Islet of Langerhans (tissue), 1 donor: ENCODE measurements at regions not wholly inside any gene's neighbourhood (a gene's known extent, or its start where the extent isn't known, plus 50 kb on each side); places are given as distances from the start of the nearest gene placed in this dataset.

ENCODE experiments used
- FAIRE-seq: peaks from one replicate; lab custom pipeline; 2011; peaks lifted over from hg19 to GRCh38; lab: Jason Lieb, UNC

- no peak for FAIRE-seq
Measured at GRCh38 chr11:134622458-134622857, 210.4 kb upstream of the B3GAT1 start.

- no peak for FAIRE-seq
Measured at GRCh38 chr11:134617360-134617759, 205.3 kb upstream of the B3GAT1 start.

- FAIRE-seq: no peak
Measured at GRCh38 chr11:134616038-134616437, 204.0 kb upstream of the B3GAT1 start.

DNA sequence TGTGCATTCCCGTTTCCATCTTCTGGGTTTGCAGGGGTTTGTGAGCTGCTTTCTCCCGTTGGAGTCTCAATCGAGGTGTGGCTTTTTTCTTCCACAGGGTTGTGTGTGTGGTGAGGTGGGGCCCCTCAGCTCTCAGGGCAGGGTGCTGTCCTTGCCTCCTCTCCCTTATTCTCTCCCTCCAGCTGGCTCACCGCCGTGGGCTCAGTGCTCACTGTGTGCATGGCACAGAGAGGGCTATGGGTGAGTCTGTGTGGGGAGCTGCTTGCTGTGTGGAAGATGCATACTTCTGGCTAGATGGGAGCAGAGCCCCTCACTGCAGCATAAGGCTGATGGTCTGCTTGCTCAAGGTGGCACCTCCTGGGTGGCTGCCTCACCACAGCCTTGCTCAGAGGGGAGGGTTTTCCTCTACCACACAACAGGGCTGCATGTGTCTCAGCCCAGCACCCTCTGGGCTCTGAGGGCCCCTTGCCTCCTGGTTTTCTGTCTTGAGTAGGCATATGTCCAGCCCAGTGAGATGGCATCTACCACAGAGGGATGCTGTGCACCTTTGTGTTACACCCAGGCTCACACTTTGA lies 203.1 kb upstream of the B3GAT1 start:
- no peak for FAIRE-seq

- no peak for FAIRE-seq
Measured at GRCh38 chr11:134614141-134614540, 202.1 kb upstream of the B3GAT1 start.

DNA sequence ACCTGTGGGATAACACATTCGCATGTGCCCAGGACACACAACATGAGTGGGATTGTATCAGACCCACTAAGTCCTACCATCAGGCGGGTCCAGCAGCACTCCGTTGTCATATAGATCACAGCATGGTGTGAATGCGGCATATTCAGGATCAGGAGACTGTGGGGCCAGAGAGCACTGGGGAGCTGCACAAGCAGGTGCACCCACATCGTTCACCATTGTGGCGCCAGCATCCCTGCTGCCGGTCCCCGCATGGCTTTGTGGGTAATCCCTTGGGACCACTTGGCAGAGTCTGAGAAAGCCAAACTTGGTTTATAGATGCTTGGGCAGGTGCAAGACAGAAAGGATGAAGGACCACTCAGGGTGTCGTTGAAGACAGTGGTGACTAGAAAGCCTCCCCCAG lies 201.6 kb upstream of the B3GAT1 start:
- FAIRE-seq: no peak

DNA sequence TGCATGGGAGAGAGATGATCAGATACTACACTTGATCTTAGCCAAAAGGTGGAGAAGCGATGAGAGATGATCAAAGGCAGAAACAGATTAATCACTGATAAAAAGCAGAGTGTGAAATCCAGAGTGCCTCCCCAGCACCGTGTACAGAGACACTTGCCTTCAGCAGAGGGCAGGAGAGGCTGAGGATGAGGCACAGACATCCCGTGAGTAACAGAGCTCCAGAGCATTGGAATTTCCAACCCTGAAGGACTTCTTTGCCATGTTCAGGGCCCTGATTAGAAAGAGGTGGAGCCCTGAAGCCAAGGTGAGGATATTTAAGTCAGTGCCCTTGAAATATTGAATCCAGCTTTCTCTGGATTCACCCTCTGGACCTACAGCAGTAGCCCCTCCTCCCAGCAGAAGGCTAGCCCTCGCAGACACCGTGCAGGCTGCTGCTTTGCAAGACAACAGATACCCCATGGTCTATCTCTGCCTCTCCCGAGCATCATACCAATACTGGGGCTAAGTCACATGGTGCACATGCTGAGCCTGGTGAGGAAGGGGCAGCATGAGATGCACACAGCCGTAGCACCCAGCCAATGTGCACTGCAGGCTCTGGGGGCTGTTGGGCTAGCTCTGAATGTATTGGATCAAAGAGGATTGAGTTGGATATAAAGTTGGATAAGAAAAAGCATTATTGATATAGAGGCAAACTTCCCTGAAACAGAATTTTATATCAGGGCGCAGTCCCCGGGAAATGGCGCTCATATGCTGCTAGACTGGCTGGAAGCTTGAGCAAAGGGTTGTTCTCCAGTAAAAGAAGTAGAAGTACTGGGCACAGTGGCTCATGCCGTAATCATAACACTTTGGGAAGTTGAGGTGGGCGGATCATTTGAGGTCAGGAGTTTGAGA lies 200.3 kb upstream of the B3GAT1 start:
- no peak for FAIRE-seq

DNA sequence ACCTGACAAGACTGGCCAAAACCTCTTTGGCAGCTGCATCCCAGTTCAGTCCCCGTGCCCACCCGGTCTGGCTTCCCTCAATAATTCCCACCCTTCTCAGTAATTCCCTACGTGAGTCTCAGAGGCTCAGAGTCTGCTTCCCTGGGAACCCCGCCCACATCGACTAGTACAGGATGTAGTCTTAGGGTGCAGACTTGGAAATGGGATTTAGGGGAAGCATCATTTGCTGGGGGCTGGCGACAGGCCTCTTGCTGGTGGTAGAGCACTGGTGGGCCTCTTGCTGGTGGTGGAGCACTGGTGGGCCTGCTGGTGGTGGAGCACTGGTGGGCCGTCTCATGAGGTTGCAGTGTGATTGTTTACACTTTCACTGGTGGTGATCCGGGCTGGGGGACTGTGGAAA lies 199.5 kb upstream of the B3GAT1 start:
- FAIRE-seq: no peak

GRCh38 chr11:134610116-134610910 lies 198.3 kb upstream of the B3GAT1 start:
- no peak for FAIRE-seq

GRCh38 chr11:134609361-134610115 lies 197.5 kb upstream of the B3GAT1 start:
- no peak for FAIRE-seq

DNA sequence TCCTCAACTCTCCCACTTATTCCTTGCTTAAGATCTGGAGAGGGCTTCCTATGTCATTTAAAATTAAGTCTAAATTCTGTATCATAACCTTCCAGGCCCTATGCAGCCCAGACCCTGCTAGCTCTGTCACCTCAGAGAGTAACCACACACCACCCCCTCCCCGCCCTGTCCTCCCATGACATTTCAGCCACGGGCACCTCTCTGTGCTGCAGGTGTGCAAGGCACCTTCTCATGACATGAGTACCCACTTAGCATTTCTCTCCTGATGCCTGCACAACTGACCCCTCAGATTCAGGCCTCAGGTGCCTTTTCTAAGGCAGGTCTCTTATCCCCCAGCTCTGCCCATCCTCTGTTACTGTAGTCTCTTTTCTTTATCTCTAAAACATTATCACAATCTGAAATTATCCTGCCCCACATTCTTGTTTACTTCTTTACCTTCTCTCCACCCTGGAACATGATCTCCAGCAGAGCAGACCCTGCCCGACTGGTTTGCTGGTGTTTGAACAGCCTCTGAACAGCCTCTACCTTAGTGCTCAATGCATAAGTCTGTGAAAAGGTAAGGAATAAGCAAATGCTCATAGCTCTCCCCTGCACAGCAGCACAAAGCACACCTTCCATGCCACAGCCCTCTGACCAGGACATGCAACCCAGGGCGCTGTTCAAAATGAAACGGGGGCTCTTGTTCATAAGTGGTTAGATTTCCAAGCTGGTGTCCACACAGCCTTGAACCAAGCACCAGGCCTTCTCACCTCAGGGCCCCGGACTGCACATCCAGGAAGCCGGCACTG lies 196.1 kb upstream of the B3GAT1 start:
- no peak for FAIRE-seq

GRCh38 chr11:134606251-134606650 lies 194.2 kb upstream of the B3GAT1 start:
- FAIRE-seq: no peak

- FAIRE-seq: no peak
Measured at GRCh38 chr11:134604886-134605285, 192.8 kb upstream of the B3GAT1 start.

GRCh38 chr11:134599299-134599771 lies 187.3 kb upstream of the B3GAT1 start:
- no peak for FAIRE-seq

DNA sequence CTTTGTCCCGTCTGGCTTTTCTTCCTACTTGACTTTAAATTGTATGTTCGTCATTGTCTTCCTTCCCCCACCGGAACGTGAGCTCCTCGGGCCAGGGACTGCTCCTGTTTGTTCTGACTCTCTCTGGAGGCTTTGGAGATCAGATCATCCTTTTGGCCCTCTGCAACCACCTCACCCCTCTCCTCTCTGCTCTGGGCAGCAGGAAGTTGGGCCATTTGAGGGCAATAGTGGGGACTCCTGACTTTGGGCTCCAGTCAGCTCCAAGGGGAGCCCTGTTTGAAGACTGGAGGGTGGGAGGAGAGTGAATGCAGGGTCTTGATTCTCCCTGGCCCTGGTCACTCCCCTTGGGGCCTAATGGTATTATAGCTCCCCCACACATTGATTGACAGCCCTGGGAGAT lies 186.3 kb upstream of the B3GAT1 start:
- no peak for FAIRE-seq

- no peak for FAIRE-seq
Measured at GRCh38 chr11:134597452-134597851, 185.4 kb upstream of the B3GAT1 start.

GRCh38 chr11:134596404-134596803 lies 184.4 kb upstream of the B3GAT1 start:
- no peak for FAIRE-seq

GRCh38 chr11:134592391-134592990 lies 180.4 kb upstream of the B3GAT1 start:
- no peak for FAIRE-seq

- FAIRE-seq: no peak
Measured at GRCh38 chr11:134591338-134591737, 179.3 kb upstream of the B3GAT1 start.

- FAIRE-seq: no peak
Measured at GRCh38 chr11:134589129-134589528, 177.1 kb upstream of the B3GAT1 start.
